ENCODE measurements at regions not wholly inside any gene's neighbourhood (a gene's known extent, or its start where the extent isn't known, plus 50 kb on each side); places are given as distances from the start of the nearest gene placed in this dataset.

DNA sequence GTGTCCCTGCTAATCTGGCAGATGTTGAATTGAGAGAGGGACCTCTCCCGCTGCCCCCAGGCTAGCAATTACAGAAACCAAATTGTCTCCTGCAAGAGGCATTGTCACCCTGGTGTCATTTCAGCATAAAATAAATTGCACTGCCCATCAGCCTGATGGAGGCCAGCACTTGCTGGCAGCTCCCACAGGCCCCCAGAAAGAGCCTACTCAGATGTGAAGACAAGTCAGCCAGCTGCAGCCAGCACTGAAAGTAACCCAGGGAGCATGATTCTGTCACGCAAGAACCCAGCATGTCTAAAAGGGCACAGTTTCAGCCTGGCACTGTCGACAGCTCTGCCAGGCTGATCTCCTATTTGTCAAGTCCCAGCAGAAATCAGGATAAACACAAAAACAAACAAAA lies 110.3 kb upstream of the CTTNBP2NL start:
- TF ChIP-seq, protein P1, sequence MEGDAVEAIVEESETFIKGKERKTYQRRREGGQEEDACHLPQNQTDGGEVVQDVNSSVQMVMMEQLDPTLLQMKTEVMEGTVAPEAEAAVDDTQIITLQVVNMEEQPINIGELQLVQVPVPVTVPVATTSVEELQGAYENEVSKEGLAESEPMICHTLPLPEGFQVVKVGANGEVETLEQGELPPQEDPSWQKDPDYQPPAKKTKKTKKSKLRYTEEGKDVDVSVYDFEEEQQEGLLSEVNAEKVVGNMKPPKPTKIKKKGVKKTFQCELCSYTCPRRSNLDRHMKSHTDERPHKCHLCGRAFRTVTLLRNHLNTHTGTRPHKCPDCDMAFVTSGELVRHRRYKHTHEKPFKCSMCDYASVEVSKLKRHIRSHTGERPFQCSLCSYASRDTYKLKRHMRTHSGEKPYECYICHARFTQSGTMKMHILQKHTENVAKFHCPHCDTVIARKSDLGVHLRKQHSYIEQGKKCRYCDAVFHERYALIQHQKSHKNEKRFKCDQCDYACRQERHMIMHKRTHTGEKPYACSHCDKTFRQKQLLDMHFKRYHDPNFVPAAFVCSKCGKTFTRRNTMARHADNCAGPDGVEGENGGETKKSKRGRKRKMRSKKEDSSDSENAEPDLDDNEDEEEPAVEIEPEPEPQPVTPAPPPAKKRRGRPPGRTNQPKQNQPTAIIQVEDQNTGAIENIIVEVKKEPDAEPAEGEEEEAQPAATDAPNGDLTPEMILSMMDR (IDR thresholded peaks at IDR 0.05; ENCODE audit: unreplicated experiment) = no peak
- Mint-ChIP-seq H3K4me3 (ENCODE audit: low read depth) (no peak overlapping the region), H3K27me3 (peaks cover 31% of the 10 kb centered on the region), H3K36me3 (ENCODE audit: insufficient read depth) (no peaks in the 10 kb centered on the region), H3K27ac (no peak overlapping the region), H3K9me3 (ENCODE audit: low read depth) (no peaks in the 10 kb centered on the region), H3K4me1 (ENCODE audit: low read depth) (no peaks in the 10 kb centered on the region)
- DNase-seq (ENCODE audit: low spot score, unreplicated experiment) = no peak

DNA sequence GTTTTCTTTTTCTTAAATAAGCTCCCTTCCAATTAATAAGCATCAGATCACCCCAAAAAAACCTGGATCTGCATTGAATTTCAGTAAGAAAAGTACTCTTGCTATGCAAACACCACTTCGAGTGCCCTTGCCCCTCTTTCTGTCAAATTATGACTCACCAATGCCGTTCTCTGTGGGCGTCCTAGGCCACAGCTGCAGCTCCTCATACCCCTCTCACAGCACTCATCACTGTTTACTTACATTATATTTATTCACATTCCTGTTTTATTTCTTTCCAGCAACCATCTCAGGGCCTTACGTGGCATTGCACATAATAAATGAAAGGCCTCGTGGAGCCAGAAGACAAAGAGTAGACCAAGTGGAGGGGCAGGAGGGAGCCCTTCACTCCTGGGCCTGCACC lies 99.1 kb upstream of the CTTNBP2NL start:
- Mint-ChIP-seq H3K27ac (no peak overlapping the region), H3K27me3 (peaks cover 33% of the 10 kb centered on the region), H3K4me1 (ENCODE audit: low read depth) (no peaks in the 10 kb centered on the region), H3K36me3 (ENCODE audit: insufficient read depth) (no peaks in the 10 kb centered on the region), H3K9me3 (ENCODE audit: low read depth) (peaks cover 6% of the 10 kb centered on the region), H3K4me3 (ENCODE audit: low read depth) (no peak overlapping the region)
- TF ChIP-seq, protein P1 (IDR thresholded peaks at IDR 0.05; ENCODE audit: unreplicated experiment) = no peak
- no peak for DNase-seq (ENCODE audit: low spot score, unreplicated experiment)

DNA sequence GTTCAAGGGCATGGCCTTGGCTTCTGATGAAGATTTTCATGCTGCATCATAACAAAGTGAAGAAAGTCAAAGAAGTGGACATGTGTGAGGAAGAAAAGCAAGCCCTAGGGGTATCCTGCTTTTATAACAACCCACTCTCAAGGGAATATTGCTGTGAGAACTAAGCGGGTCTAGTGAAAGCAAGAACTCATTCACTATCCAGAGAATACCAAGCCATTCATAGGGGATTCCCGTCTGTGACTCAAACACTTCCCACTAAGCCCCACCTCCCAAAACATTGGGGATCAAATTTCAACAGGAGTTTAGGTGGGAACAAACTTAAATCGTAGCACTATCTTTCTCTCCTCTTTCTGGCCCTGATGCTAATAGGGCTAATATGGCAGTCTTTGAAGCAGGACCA lies 98.5 kb upstream of the CTTNBP2NL start:
- H3K9me3 Mint-ChIP-seq (ENCODE audit: low read depth) = peaks cover 6% of the 10 kb centered on the region
- TF ChIP-seq, protein P1 (IDR thresholded peaks at IDR 0.05; ENCODE audit: unreplicated experiment) = no peak
- H3K4me3 Mint-ChIP-seq (ENCODE audit: low read depth) = no peak overlapping the region
- peaks cover 33% of the 10 kb centered on the region for H3K27me3 Mint-ChIP-seq
- DNase-seq (ENCODE audit: low spot score, unreplicated experiment) = no peak
- H3K36me3 Mint-ChIP-seq (ENCODE audit: insufficient read depth) = no peaks in the 10 kb centered on the region
- H3K4me1 Mint-ChIP-seq (ENCODE audit: low read depth) = no peaks in the 10 kb centered on the region
- H3K27ac Mint-ChIP-seq = no peak overlapping the region

DNA sequence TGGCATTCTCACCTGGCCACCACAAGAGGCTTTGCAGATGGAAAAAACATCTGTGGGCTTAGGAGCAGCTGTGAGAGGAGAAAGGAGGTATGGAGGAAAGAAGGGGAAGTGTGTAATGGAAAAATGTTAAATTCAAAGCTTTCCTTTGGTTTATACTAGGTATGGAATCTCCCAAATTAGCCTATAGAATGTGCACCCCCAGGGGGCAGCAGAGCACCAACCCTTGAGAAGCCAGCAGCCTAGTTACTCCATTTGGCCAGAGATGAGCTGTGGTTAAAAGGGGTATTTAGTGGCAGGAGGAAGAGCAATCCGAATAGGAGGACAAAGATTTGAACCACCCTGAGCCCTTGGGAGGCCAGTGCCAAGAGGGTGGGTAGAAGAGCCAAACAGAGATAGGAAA lies 97.5 kb upstream of the CTTNBP2NL start:
- peak; percentile 14 for DNase-seq (ENCODE audit: low spot score, unreplicated experiment)
- peaks cover 6% of the 10 kb centered on the region for H3K9me3 Mint-ChIP-seq (ENCODE audit: low read depth)

DNA sequence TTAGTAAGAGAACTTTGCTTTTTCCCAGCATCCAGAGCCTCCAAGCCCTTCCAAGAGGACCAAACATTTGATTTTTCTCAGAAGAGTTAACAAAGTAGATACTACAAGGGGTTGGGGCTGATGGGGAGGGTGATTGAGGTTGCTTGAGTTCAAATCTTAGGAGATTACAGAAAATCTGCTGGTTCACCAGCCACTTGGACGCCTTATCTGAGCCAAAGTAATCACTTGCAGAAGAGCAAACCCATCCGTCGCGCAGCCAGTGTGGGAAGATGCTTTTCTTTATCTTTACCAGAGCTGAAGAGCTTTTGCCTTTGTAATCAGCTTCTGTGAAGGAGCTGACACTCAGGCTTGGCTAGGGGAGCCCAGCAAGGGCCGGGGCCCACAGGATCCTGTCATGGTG lies 91.9 kb upstream of the CTTNBP2NL start:
- H3K27me3 Mint-ChIP-seq = peaks cover 91% of the 10 kb centered on the region
- TF ChIP-seq, protein P1 (IDR thresholded peaks at IDR 0.05; ENCODE audit: unreplicated experiment) = no peak
- no peaks in the 10 kb centered on the region for H3K9me3 Mint-ChIP-seq (ENCODE audit: low read depth)
- no peak for DNase-seq (ENCODE audit: low spot score, unreplicated experiment)
- H3K4me1 Mint-ChIP-seq (ENCODE audit: low read depth) = no peaks in the 10 kb centered on the region
- no peak overlapping the region for H3K27ac Mint-ChIP-seq
- H3K36me3 Mint-ChIP-seq (ENCODE audit: insufficient read depth) = no peaks in the 10 kb centered on the region
- no peak overlapping the region for H3K4me3 Mint-ChIP-seq (ENCODE audit: low read depth)

More for the DNA sequence above, 97.5 kb upstream of the CTTNBP2NL start:
- Mint-ChIP-seq H3K27me3 (peaks cover 42% of the 10 kb centered on the region), H3K4me3 (ENCODE audit: low read depth) (no peak overlapping the region), H3K4me1 (ENCODE audit: low read depth) (no peaks in the 10 kb centered on the region), H3K27ac (no peak overlapping the region), H3K36me3 (ENCODE audit: insufficient read depth) (no peaks in the 10 kb centered on the region)
- TF ChIP-seq, protein P1 (IDR thresholded peaks at IDR 0.05; ENCODE audit: unreplicated experiment) = peak; percentile 67
